Central memory CD4-positive, alpha-beta T cell (primary cell): ENCODE measurements at regions not wholly inside any gene's neighbourhood (a gene's known extent, or its start where the extent isn't known, plus 50 kb on each side); places are given as distances from the start of the nearest gene placed in this dataset.
A peak's percentile ranks its signal among the peaks of the same experiment; 100 is the strongest.

Experiments used
- DNase-seq: peaks from one replicate; pipeline ENCODE4 v3.0.0; 2022

- peak; percentile 39 for DNase-seq
Measured at GRCh38 chr11:76721755-76722677, 51.5 kb upstream of the LRRC32 start.

- DNase-seq = no peak
Measured at GRCh38 chr11:76723142-76723541, 52.6 kb upstream of the LRRC32 start.

- DNase-seq = no peak
Measured at GRCh38 chr11:76723548-76723947, 53.0 kb upstream of the LRRC32 start.

GRCh38 chr11:76724171-76724768 is 53.7 kb upstream of the LRRC32 start:
- DNase-seq = no peak

- DNase-seq = no peak
Measured at GRCh38 chr11:76728227-76728626, 54.9 kb upstream of the TSKU start.

GRCh38 chr11:76728778-76729177 is 54.4 kb upstream of the TSKU start:
- DNase-seq = no peak

GRCh38 chr11:76729214-76729613 is 53.9 kb upstream of the TSKU start:
- no peak for DNase-seq

GRCh38 chr11:76730887-76731565 is 52.1 kb upstream of the TSKU start:
- no peak for DNase-seq

GRCh38 chr11:76732643-76733042 is 50.5 kb upstream of the TSKU start:
- no peak for DNase-seq
